ENCODE measurements at regions not wholly inside any gene's neighbourhood (a gene's known extent, or its start where the extent isn't known, plus 50 kb on each side); places are given as distances from the start of the nearest gene placed in this dataset.

GRCh38 chr3:35383719-35384555 is 255.4 kb upstream of the ARPP21 start:
- no peak overlapping the region for H3K27ac ChIP-seq

GRCh38 chr3:35385271-35385670 is 254.1 kb upstream of the ARPP21 start:
- TF ChIP-seq POLR2A (IDR thresholded peaks at IDR 0.05) (no peak), CTCF (IDR thresholded peaks at IDR 0.05) (no peak), EP300 (IDR thresholded peaks at IDR 0.05) (no peak)
- Histone ChIP-seq H3K27me3 (no peaks in the 10 kb centered on the region), H3K27ac (no peak overlapping the region), H3K4me1 (no peaks in the 10 kb centered on the region), H3K36me3 (no peaks in the 10 kb centered on the region), H3K9me3 (no peaks in the 10 kb centered on the region), H3K4me3 (no peak overlapping the region)
- DNase-seq (ENCODE audit: low spot score in 2 of 2): no peak

More at GRCh38 chr3:35383719-35384555, 255.4 kb upstream of the ARPP21 start:
- no peak for TF ChIP-seq POLR2A (IDR thresholded peaks at IDR 0.05)
- TF ChIP-seq CTCF (IDR thresholded peaks at IDR 0.05): no peak
- Histone ChIP-seq H3K4me1 (no peaks in the 10 kb centered on the region), H3K4me3 (no peak overlapping the region), H3K9me3 (no peaks in the 10 kb centered on the region), H3K36me3 (no peaks in the 10 kb centered on the region), H3K27me3 (no peaks in the 10 kb centered on the region)
- no peak for DNase-seq (ENCODE audit: low spot score in 2 of 2)
- WGBS, 2 donors: 52 to 55% methylated on average over 8 of the region's 8 CpGs

- H3K4me1 ChIP-seq: no peaks in the 10 kb centered on the region
- H3K36me3 ChIP-seq: no peaks in the 10 kb centered on the region
- H3K9me3 ChIP-seq: peaks cover 0 to 22% (median 0%) of the 10 kb centered on the region in 4 donors
- 27 to 39% methylated on average over 2 of the region's 2 CpGs for WGBS, 2 donors
- H3K4me3 ChIP-seq: no peak overlapping the region
- DNase-seq (ENCODE audit: low spot score in 2 of 2): no peak
- no peaks in the 10 kb centered on the region for H3K27me3 ChIP-seq
- TF ChIP-seq EP300 (IDR thresholded peaks at IDR 0.05) (no peak), POLR2A (IDR thresholded peaks at IDR 0.05) (no peak), CTCF (IDR thresholded peaks at IDR 0.05) (no peak)
- H3K27ac ChIP-seq: no peak overlapping the region
Measured at GRCh38 chr3:35389907-35390306, 249.4 kb upstream of the ARPP21 start.

GRCh38 chr3:35392187-35392586 is 247.1 kb upstream of the ARPP21 start:
- Histone ChIP-seq H3K36me3 (no peaks in the 10 kb centered on the region), H3K27ac (no peak overlapping the region), H3K27me3 (no peaks in the 10 kb centered on the region), H3K4me1 (no peaks in the 10 kb centered on the region), H3K9me3 (peaks cover 0 to 22% (median 0%) of the 10 kb centered on the region in 4 donors), H3K4me3 (no peak overlapping the region)
- no peak for TF ChIP-seq EP300 (IDR thresholded peaks at IDR 0.05)
- TF ChIP-seq CTCF (IDR thresholded peaks at IDR 0.05): no peak
- no peak for TF ChIP-seq POLR2A (IDR thresholded peaks at IDR 0.05)
- DNase-seq (ENCODE audit: low spot score in 2 of 2): no peak
- WGBS, 2 donors: 62 to 68% methylated on average over 4 of the region's 4 CpGs

GRCh38 chr3:35393901-35394799 is 245.2 kb upstream of the ARPP21 start:
- Histone ChIP-seq H3K4me1 (no peaks in the 10 kb centered on the region), H3K9me3 (peaks cover 0 to 22% (median 0%) of the 10 kb centered on the region in 4 donors), H3K27me3 (no peaks in the 10 kb centered on the region), H3K36me3 (no peaks in the 10 kb centered on the region), H3K27ac (no peak overlapping the region), H3K4me3 (no peak overlapping the region)
- TF ChIP-seq CTCF (IDR thresholded peaks at IDR 0.05) (no peak), EP300 (IDR thresholded peaks at IDR 0.05) (no peak), POLR2A (IDR thresholded peaks at IDR 0.05) (no peak)
- WGBS, 2 donors: 60 to 68% methylated on average over 6 of the region's 6 CpGs
- DNase-seq (ENCODE audit: low spot score in 2 of 2): no peak

All from tibial nerve (tissue), 4 donors.